GM13976 (cell line): ENCODE measurements at regions not wholly inside any gene's neighbourhood (a gene's known extent, or its start where the extent isn't known, plus 50 kb on each side); places are given as distances from the start of the nearest gene placed in this dataset.
"Not testable (repeated sequence)": the region's sequence is repeated elsewhere in the genome, so short reads cannot be mapped to it uniquely, and the experiment has no call there.

Source experiments
- DNase-seq: peaks from one replicate; pipeline ENCODE4 v3.0.0; 2012; ENCODE audit warnings: low spot score
- CTCF ChIP-seq: IDR thresholded peaks from 2 replicates; pipeline ENCODE4 v1.5.1; 2012; ENCODE audit warnings: borderline replicate concordance, mild to moderate bottlenecking; ENCODE audit not compliant: insufficient read depth; ENCODE audit errors: extremely low read depth, missing control alignments, control extremely low read depth
- in situ Hi-C: fragments of 300-500 bp; cut with MboI; formaldehyde crosslinking; loops from one replicate; pipeline ENCODE4 v1.12.0; 2022; ENCODE audit warnings: low sequenced_read_pairs, mixed read lengths, inconsistent platforms; ENCODE audit not compliant: unreplicated experiment

GRCh38 chr6:78709021-78709420 lies 158.3 kb upstream of the IRAK1BP1 start:
- in situ Hi-C loops = no loop called here
- TF ChIP-seq CTCF = no peak
- DNase-seq = no peak

- TF ChIP-seq CTCF = no peak
- no peak for DNase-seq
- in situ Hi-C loops = no loop called here
Observed at GRCh38 chr6:78713564-78713963, 153.8 kb upstream of the IRAK1BP1 start.

GRCh38 chr6:78744144-78744543 lies 123.2 kb upstream of the IRAK1BP1 start:
- no peak for DNase-seq
- no peak for TF ChIP-seq CTCF
- in situ Hi-C loops = no loop called here

GRCh38 chr6:78746457-78746856 lies 120.9 kb upstream of the IRAK1BP1 start:
- no peak for DNase-seq
- in situ Hi-C loops = no loop called here
- no peak for TF ChIP-seq CTCF

GRCh38 chr6:78749326-78749725 lies 118.0 kb upstream of the IRAK1BP1 start:
- no peak for TF ChIP-seq CTCF
- DNase-seq = no peak
- in situ Hi-C loops = no loop called here

- DNase-seq, in situ Hi-C loops: not testable (repeated sequence)
Observed at GRCh38 chr6:78758297-78758798, 109.0 kb upstream of the IRAK1BP1 start.

- DNase-seq = no peak
- TF ChIP-seq CTCF = no peak
- in situ Hi-C loops = no loop called here
Observed at GRCh38 chr6:78768271-78768670, 99.1 kb upstream of the IRAK1BP1 start.
